Type B pancreatic cell (in vitro differentiated cells): ENCODE measurements at regions not wholly inside any gene's neighbourhood (a gene's known extent, or its start where the extent isn't known, plus 50 kb on each side); places are given as distances from the start of the nearest gene placed in this dataset.

Experiments
- DNase-seq: peaks from one replicate; pipeline ENCODE4 v3.0.0; 2021; ENCODE audit warnings: mixed read lengths; ENCODE audit not compliant: unreplicated experiment; ENCODE audit errors: extremely low spot score
- H3K27ac Mint-ChIP-seq: 2 replicates; pipeline ENCODE4 v1.8.0; 2021; ENCODE audit warnings: mild to moderate bottlenecking, mixed read lengths
- H3K27me3 Mint-ChIP-seq: 2 replicates; pipeline ENCODE4 v1.8.0; 2021; ENCODE audit warnings: mixed read lengths
- H3K36me3 Mint-ChIP-seq: 2 replicates; pipeline ENCODE4 v1.8.0; 2021; ENCODE audit warnings: mixed read lengths
- H3K4me1 Mint-ChIP-seq: one replicate; pipeline ENCODE4 v1.8.0; 2021; ENCODE audit warnings: mixed read lengths; ENCODE audit not compliant: unreplicated experiment
- H3K4me3 Mint-ChIP-seq: 2 replicates; pipeline ENCODE4 v1.8.0; 2021; ENCODE audit warnings: mild to moderate bottlenecking, mixed read lengths
- H3K9me3 Mint-ChIP-seq: 2 replicates; pipeline ENCODE4 v1.8.0; 2021; ENCODE audit warnings: mixed read lengths
- CTCF ChIP-seq: fragments of 200-600 bp; sonication (generic); conservative IDR thresholded peaks from 2 replicates; pipeline ENCODE4 v1.5.0; 2021; ENCODE audit warnings: antibody characterized with exemption, mild to moderate bottlenecking

GRCh38 chr6:81802356-81802755, 49.9 kb upstream of the TENT5A start:
- DNase-seq = no peak

More at GRCh38 chr6:81802356-81802755, 49.9 kb upstream of the TENT5A start:
- no peak for TF ChIP-seq CTCF
- H3K4me1 Mint-ChIP-seq = peaks cover 6% of the 10 kb centered on the region
- H3K36me3 Mint-ChIP-seq = no peaks in the 10 kb centered on the region
- no peak overlapping the region for H3K27ac Mint-ChIP-seq
- no peaks in the 10 kb centered on the region for H3K9me3 Mint-ChIP-seq
- no peaks in the 10 kb centered on the region for H3K27me3 Mint-ChIP-seq
- no peak overlapping the region for H3K4me3 Mint-ChIP-seq
